Gastrocnemius medialis (tissue), 4 donors: ENCODE measurements at regions not wholly inside any gene's neighbourhood (a gene's known extent, or its start where the extent isn't known, plus 50 kb on each side); places are given as distances from the start of the nearest gene placed in this dataset.
"Not testable (repeated sequence)": the region's sequence is repeated elsewhere in the genome, so short reads cannot be mapped to it uniquely, and the experiment has no call there.

Experiments used
- ATAC-seq, 2 donors: fragments of 150-250 bp; one replicate each; pipeline ENCODE4 v1.9.1; 2016
- DNase-seq, 2 donors: peaks; one replicate each; pipeline ENCODE4 v3.0.0-alpha.2; 2019
- H3K27ac ChIP-seq, 4 donors: fragments of 200-600 bp; sonication (generic); 1 replicate in 1 of 4; 2 replicates in 3 of 4; pipeline ENCODE4 v1.5.1; 2016 to 2018; ENCODE audit warnings: mild to moderate bottlenecking in 2 of 4, moderate library complexity in 1 of 4
- H3K27me3 ChIP-seq, 3 donors: fragments of 200-600 bp; sonication (generic) in 2 of 3; 1 replicate in 1 of 3; 2 replicates in 2 of 3; pipeline versions ENCODE4 v1.5.1 to v1.6.0; 2016 to 2019; ENCODE audit warnings: mild to moderate bottlenecking in 1 of 3, moderate library complexity in 1 of 3
- H3K36me3 ChIP-seq, 2 donors: fragments of 200-600 bp; sonication (generic) in 1 of 2; one replicate each; pipeline ENCODE4 v1.5.1; 2017 to 2018
- H3K4me1 ChIP-seq, 2 donors: fragments of 200-600 bp; sonication (generic) in 1 of 2; one replicate each; pipeline ENCODE4 v1.5.1; 2016 to 2017; ENCODE audit warnings: mild to moderate bottlenecking in 2 of 2
- H3K4me3 ChIP-seq, 4 donors: fragments of 200-600 bp; sonication (generic) in 3 of 4; 1 replicate in 1 of 4; 2 replicates in 3 of 4; pipeline ENCODE4 v1.5.1; 2016 to 2019; ENCODE audit warnings: mild to moderate bottlenecking in 2 of 4
- H3K9me3 ChIP-seq, 3 donors: fragments of 200-600 bp; sonication (generic) in 2 of 3; 1 replicate in 1 of 3; 2 replicates in 2 of 3; pipeline ENCODE4 v1.5.1; 2016 to 2019
- POLR2A ChIP-seq, 2 donors: fragments of 450-650 bp; IDR thresholded peaks; one replicate each; pipeline ENCODE4 v1.6.1; 2017; ENCODE audit warnings: antibody characterized with exemption in 2 of 2, mild to moderate bottlenecking in 2 of 2, moderate library complexity in 2 of 2
- in situ Hi-C, 4 donors: fragments of 200-750 bp; cut with MboI; loops; one replicate each; pipeline versions ENCODE4 v1.15.0 to v1.8.0; 2017; ENCODE audit warnings: low sequenced_read_pairs in 4 of 4
- intact Hi-C: fragments of 100-400 bp; cut with DNase I; formaldehyde crosslinking; loops from one replicate; pipeline ENCODE4 v1.15.1; 2023; ENCODE audit warnings: low total_unique reads
- TF ChIP-seq, protein P1 (sequence below), 5 experiments: fragments of 450-650 bp in 3 of 5; fragments of 200-600 bp in 2 of 5; sonication (generic) in 2 of 5; IDR thresholded peaks in 4 of 5; conservative IDR thresholded peaks in 1 of 5; 1 replicate in 4 of 5; 2 replicates in 1 of 5; pipeline ENCODE4 v1.5.1; 2016 to 2019; ENCODE audit warnings: antibody characterized with exemption in 5 of 5, mild to moderate bottlenecking in 3 of 5, moderate library complexity in 3 of 5

DNA sequence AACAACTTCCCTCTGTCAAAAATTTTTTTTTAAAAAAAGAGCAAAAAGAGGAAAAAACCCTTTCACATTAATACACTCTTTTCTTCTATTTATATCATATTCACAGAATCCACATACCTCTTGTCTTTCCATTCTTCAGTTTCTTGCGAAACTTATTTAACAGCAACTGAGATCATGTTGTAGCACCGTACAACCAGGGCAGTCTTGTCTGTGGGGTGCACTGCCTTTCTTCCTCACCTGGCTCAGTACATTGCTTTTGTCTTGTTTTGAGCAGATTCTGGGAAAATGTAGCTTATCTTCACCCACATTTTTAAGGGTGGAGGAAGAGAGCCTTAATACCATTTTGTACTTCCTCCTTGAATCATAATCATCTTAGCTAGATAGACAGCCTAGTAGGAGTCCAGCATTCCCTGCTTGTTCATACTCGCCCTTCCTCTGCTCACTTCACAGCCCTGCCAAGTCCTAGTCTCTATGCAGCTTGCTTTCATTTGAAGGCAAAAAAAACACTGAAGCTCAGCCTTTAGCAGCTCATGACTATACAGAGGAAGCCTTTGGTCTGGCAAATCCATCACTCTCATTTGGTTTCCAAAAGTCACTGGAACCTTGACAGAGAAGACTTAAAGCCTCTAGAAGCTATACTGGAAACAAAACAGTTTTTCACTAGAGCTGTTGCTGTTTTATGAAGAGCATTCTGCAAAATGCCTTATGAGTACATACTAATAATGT is 140.6 kb upstream of the BANK1 start:
- Histone ChIP-seq H3K36me3 (no peaks in the 10 kb centered on the region), H3K27ac (no peak overlapping the region), H3K27me3 (no peaks in the 10 kb centered on the region), H3K9me3 (no peaks in the 10 kb centered on the region), H3K4me1 (peaks cover 10 to 13% of the 10 kb centered on the region in 2 donors), H3K4me3 (no peak overlapping the region)
- no peak for ATAC-seq
- intact Hi-C loops, result no loop called here
- TF ChIP-seq, protein P1, sequence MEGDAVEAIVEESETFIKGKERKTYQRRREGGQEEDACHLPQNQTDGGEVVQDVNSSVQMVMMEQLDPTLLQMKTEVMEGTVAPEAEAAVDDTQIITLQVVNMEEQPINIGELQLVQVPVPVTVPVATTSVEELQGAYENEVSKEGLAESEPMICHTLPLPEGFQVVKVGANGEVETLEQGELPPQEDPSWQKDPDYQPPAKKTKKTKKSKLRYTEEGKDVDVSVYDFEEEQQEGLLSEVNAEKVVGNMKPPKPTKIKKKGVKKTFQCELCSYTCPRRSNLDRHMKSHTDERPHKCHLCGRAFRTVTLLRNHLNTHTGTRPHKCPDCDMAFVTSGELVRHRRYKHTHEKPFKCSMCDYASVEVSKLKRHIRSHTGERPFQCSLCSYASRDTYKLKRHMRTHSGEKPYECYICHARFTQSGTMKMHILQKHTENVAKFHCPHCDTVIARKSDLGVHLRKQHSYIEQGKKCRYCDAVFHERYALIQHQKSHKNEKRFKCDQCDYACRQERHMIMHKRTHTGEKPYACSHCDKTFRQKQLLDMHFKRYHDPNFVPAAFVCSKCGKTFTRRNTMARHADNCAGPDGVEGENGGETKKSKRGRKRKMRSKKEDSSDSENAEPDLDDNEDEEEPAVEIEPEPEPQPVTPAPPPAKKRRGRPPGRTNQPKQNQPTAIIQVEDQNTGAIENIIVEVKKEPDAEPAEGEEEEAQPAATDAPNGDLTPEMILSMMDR (IDR thresholded peaks at IDR 0.05 in 4 of 5, conservative IDR thresholded peaks at IDR 0.05 in 1 of 5), result no peak
- TF ChIP-seq POLR2A (IDR thresholded peaks at IDR 0.05), result no peak
- in situ Hi-C loops, result no loop called here
- no peak for DNase-seq

DNA sequence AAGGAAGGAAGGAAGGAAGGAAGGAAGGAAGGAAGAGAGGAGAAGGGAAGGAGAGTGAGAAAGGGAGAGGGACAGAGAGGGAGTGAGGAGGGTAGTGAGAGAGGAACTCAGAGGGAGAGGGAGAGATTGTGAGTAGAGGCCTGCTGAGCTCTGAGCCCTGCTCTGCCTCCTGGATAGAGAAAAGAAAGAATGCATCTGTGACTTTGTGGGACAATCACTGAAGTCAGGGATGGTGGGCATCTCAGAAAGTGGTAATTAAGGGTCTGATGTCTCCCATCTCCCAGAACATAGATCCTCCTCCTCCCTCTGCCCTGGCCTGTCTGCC is 142.9 kb upstream of the BANK1 start:
- intact Hi-C loops, result no loop called here
- Histone ChIP-seq H3K27ac (no peak overlapping the region), H3K4me3 (no peak overlapping the region), H3K9me3 (no peaks in the 10 kb centered on the region), H3K27me3 (no peaks in the 10 kb centered on the region), H3K4me1 (peaks cover 10 to 13% of the 10 kb centered on the region in 2 donors), H3K36me3 (no peaks in the 10 kb centered on the region)
- TF ChIP-seq POLR2A (IDR thresholded peaks at IDR 0.05), result no peak
- TF ChIP-seq, protein P1 (IDR thresholded peaks at IDR 0.05 in 4 of 5, conservative IDR thresholded peaks at IDR 0.05 in 1 of 5), result no peak
- in situ Hi-C loops, result no loop called here
- ATAC-seq (no peak), DNase-seq (no peak)

- Histone ChIP-seq H3K27ac (no peak overlapping the region), H3K4me1 (peaks cover 0 to under 1% of the 10 kb centered on the region in 2 donors), H3K9me3 (no peaks in the 10 kb centered on the region), H3K27me3 (no peaks in the 10 kb centered on the region), H3K36me3 (no peaks in the 10 kb centered on the region), H3K4me3 (no peak overlapping the region)
- intact Hi-C loops, result no loop called here
- no peak for TF ChIP-seq POLR2A (IDR thresholded peaks at IDR 0.05)
- TF ChIP-seq, protein P1 (IDR thresholded peaks at IDR 0.05 in 4 of 5, conservative IDR thresholded peaks at IDR 0.05 in 1 of 5), result no peak
- DNase-seq, result no peak
- no peak for ATAC-seq
- in situ Hi-C loops, result no loop called here
These were observed 146.0 kb upstream of the BANK1 start for GRCh38 chr4:101644516-101644915.

GRCh38 chr4:101643186-101643837 is 147.2 kb upstream of the BANK1 start:
- Histone ChIP-seq H3K36me3 (no peaks in the 10 kb centered on the region), H3K4me3 (no peak overlapping the region), H3K27me3 (no peaks in the 10 kb centered on the region), H3K27ac (no peak overlapping the region), H3K4me1 (no peaks in the 10 kb centered on the region), H3K9me3 (no peaks in the 10 kb centered on the region)
- DNase-seq, result no peak
- intact Hi-C loops, result no loop called here
- TF ChIP-seq, protein P1 (IDR thresholded peaks at IDR 0.05 in 4 of 5, conservative IDR thresholded peaks at IDR 0.05 in 1 of 5), result no peak
- no peak for TF ChIP-seq POLR2A (IDR thresholded peaks at IDR 0.05)
- in situ Hi-C loops, result no loop called here
- no peak for ATAC-seq

DNA sequence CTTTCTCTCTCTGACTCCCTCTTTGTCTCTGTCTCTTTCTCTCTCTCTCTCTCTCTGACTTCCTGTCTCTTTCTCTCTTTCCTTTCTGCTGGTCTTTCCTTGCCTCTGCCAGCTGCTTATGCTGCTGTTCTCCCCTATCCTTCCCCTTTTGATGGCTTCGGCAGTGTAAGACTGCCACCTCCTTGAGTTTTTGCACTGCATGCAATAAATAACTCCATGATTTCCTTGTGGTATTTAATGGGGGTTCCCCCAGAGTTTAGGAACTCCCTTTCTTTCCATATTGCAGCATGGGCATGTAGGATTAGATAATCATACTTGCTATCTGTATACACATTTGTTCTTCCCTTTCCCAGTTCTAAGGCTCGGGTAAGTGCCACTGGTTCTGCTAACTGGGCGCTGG is 157.8 kb upstream of the BANK1 start:
- intact Hi-C loops, H3K9me3 ChIP-seq: not testable (repeated sequence)

More for the DNA sequence above, 157.8 kb upstream of the BANK1 start:
- H3K36me3 ChIP-seq, DNase-seq, H3K4me3 ChIP-seq, H3K4me1 ChIP-seq, ATAC-seq, in situ Hi-C loops, H3K27ac ChIP-seq, H3K27me3 ChIP-seq: not testable (repeated sequence)
